NCI-H146 treated with DMSO at 0.1 percent for 48 hours (cell line): ENCODE measurements at regions not wholly inside any gene's neighbourhood (a gene's known extent, or its start where the extent isn't known, plus 50 kb on each side); places are given as distances from the start of the nearest gene placed in this dataset.
"Not testable (repeated sequence)": the region's sequence is repeated elsewhere in the genome, so short reads cannot be mapped to it uniquely, and the experiment has no call there.

Experiments used
- DNase-seq: peaks from one replicate; lab custom pipeline; 2025; ENCODE audit not compliant: unreplicated experiment; lab: John Stamatoyannopoulos, UW

DNA sequence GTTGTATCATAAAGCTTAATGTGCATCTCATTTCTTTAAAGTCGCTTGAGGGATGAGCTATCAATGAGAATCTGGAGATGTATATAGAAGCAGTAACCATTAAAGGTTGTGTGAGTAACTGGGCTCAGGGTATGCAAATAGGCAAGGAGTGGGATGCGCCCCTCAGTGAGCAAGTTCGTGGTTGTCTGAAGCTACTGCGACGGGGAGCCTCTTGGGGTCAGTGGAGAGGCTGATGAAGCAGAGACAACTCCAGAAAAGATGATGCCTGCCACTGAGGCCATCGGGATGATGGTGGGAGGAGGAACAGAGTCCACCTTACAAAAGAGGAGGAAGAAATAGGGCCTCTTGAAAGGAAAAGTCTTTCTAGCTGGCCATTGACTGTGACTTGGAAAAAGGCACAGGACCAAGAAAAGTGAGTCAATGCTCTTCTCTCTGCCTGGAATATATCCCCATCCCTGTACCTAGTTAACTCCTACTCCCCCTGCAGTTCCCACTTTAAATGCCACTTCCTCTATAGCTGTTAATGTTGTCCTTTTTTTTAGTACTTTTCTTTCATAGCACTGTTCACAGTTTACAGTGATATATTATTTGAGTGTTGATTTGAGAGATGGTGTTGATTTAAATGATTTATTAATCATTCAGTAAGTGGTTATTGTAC is 51.4 kb upstream of the LSM6 start:
- no peak for DNase-seq

DNA sequence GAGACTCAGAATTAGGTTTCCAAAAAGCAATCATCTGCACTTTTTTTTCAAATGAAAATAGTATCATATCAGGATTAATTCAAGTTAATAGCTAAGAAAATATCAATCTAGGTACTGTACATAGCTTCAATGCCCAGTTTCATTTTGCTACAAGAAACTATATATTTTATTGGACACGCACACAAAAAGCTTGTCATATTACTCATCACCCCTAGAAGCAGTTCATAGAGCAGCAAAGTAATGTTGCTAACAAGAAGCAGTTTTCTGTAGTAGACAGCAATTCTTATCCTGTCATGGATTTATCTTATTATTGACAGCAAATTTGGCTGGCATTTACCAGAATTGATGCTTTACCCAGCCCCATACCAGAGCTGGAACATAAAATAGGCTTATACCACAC is 52.3 kb upstream of the LSM6 start:
- DNase-seq: no peak

DNA sequence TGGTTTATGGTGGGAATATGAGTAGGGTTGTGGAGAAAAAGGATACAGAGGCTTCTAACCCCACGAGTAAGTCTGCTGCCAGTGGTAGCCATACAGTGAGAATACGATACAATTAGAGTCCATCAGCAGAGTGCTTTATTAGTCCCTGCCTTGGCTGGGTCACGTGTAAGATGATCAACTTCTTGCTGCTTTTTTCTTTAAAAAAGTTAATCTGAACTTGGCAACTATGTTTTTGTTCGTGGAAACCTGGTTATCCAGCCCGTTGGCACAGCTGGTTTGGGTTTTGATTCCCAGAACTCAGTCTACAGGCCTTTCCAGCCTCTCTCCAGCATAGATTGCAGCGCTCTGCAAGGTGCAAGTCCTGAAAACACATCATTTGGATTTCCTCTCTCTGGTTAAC is 53.1 kb upstream of the LSM6 start:
- no peak for DNase-seq

DNA sequence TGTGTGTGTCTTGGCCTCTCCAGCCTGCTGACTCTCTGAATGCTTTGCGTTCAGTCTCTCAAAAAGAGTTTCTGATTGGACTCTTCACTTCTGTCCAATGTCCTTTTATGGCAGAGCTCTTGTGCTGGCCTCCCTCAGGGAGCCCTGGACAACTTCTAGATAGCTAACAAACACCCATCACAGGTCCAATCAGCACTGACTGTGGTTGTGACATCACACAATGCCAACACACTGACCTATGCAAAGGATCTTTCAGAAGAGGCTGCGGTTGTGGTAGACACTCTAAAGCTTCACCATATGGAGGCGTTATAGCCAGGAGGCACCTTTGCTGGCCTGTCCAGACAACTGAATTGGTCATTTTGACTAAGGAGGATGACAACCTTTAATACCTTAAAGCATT is 53.8 kb upstream of the LSM6 start:
- no peak for DNase-seq

- DNase-seq: no peak
Measured at GRCh38 chr4:146119845-146120404, 55.6 kb upstream of the LSM6 start.

- no peak for DNase-seq
Measured at GRCh38 chr4:146114066-146114465, 61.5 kb upstream of the LSM6 start.

DNA sequence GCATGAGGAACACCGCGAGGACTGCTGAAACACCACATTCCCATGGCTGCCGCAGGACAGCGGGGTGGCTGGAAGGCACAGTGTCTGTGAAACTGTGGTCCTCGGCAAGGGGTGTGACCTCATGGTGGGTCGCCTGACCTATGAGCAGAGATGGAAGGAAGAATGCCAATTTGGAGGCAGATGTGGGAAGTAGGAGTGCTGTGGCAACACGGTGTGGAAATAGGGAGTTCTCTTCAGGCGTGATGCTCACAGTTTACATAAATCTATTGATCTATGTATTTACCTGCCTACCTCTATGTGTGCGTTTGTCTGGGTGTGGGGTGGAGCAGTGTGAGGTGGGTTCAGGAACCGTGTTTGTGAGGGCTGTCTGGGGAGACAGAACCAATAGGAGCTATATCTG is 62.3 kb upstream of the LSM6 start:
- DNase-seq: no peak

DNA sequence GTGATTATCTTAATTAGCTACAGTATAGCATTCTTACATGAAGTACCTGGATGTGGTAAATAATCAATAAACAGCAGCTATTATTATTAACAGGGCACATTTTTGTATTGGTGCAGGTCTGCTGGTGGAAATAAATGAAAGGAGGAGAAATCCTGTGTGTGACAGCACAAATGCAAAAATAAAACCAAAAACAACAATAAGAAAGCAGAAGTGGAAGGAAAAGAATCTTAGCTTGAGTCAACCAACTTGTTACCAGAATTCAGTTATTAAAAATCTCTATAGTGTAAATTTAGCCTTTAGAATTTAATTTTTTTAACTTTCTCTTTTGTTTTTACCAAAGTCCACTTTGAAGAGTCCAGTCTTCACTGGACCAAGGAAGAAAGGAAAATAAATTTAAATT is 63.1 kb upstream of the LSM6 start:
- no peak for DNase-seq

GRCh38 chr4:146110871-146111485 is 64.5 kb upstream of the LSM6 start:
- no peak for DNase-seq

DNA sequence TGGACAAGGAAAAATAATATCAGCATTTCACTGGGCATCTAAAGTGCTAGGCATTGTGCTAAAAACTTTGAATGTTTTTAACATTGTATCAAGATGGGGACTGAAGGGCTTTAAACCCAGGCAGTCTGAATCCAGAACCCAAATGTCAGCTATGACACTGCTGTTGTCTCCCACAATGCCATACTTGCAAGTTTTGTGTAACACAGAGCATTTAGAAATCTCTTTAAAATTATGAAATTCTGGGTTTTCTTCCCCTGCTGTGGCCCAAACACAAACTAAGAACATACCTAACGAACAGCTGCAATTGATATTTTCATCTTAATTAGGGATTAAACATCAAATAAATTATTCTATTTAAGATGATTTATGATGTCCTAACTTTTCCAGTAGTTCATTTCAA is 66.8 kb upstream of the LSM6 start:
- no peak for DNase-seq

DNA sequence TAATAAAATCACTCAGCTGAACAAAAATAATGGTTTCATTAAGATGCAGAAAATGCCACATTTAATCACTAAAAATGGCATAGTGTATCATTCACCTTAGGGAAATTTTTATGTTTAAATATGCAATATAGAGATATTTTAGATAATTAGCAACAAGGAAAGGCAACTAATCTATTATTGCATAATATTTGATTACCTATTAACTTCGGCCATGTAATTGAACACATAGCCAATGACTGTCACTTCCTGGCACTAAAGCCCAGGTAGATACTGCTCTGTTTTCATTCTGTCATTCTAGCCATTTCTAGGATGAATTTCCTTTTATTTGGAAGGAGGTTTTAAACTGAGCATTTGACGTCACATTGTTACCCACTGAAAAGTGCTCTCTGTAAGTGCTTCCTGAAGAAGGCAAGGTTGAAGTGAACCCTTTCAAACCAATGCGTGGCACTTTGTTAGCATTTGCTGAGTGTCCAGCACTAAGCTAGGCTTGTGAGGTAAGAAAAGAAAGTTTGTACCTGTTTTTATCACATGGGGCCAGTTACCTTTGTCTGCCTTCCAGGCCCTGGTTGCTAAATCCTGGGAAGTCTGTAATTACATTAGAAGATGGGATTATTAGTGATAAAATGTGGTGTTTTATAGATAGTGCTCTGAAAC is 67.8 kb upstream of the LSM6 start:
- no peak for DNase-seq

- no peak for DNase-seq
Measured at GRCh38 chr4:146105464-146105863, 70.1 kb upstream of the LSM6 start.

DNA sequence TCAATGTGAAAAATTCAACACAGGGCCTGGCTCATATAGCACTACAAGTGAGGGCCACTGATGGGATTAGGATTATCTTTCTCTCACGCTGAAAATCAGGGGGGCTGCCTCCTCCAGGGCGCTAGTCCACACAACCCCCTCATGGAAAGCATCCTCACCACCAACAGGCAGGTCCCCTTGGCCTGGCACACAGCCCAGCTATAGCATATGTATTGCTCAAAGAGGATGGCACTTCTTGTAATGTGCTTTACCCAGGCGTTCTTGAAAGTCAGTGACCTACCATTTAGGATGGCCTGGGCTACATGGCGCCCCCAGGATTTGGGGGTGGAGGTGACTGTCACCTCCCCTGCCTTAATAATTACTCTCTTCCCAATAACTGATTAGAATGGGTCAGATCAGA is 71.0 kb upstream of the LSM6 start:
- no peak for DNase-seq

- not testable (repeated sequence) for DNase-seq
Measured at GRCh38 chr4:146104052-146104451, 71.5 kb upstream of the LSM6 start.

GRCh38 chr4:146099585-146099984 is 75.9 kb upstream of the LSM6 start:
- DNase-seq: no peak

DNA sequence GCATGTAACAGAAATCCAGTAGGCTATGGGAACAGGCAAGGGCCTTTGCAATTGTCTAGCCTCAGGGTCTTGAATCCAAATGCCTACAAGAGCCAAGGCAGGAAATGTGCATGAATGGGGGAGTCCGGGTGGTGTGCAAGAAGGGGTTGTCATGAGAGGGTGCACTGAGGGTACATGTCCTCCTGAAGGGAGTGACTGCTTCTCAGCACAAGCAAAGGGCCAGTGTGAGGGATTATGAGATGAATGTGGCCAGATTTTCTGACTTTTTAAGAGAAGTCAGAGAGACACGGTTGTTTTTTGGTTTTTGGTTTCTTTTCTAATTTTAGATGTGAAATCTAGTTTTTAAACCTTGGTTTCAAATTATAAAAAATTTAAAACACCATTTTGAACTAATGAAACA is 76.5 kb upstream of the LSM6 start:
- DNase-seq: no peak

DNA sequence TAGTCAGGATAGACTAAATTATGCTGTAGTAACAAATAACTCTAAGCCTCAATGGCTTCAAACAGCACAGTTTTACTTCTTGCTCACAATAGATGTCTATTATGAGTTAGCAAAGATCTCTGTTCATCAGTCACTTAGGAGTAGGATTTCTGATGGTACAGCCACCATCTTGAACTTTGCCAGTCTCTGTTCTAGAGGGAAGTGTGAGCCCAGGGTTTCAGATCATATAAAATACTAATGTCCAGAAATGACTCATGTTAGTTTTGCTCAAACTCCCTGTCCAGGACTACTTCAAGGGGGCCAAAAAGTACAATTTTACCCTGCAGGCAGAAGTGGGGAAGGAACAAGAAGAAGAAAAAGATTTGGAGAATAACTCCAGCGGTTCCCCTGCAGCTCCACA is 77.1 kb upstream of the LSM6 start:
- DNase-seq: no peak

DNA sequence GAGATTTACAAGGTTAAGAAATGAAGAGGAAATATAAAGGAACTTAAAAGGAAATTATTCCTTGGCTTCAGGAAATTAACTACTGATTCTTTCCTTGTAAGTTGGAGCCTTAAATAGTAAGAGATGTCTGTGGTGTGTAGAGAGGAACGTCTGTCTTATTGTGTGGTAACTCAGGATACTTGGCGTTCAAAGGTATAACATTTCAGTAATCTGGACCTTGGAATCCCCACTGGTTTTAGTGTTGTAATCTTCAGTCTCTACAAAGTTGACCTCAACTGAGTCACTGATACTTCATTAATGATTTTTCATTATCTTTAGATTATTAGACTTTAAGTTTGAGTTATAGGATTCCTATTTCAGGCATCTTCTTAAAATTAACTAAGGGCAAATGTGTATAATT is 79.1 kb upstream of the LSM6 start:
- no peak for DNase-seq

GRCh38 chr4:146095860-146096259 is 79.7 kb upstream of the LSM6 start:
- DNase-seq: no peak

GRCh38 chr4:146095091-146095690 is 80.3 kb upstream of the LSM6 start:
- no peak for DNase-seq

- DNase-seq: no peak
Measured at GRCh38 chr4:146088690-146089089, 86.8 kb upstream of the LSM6 start.

DNA sequence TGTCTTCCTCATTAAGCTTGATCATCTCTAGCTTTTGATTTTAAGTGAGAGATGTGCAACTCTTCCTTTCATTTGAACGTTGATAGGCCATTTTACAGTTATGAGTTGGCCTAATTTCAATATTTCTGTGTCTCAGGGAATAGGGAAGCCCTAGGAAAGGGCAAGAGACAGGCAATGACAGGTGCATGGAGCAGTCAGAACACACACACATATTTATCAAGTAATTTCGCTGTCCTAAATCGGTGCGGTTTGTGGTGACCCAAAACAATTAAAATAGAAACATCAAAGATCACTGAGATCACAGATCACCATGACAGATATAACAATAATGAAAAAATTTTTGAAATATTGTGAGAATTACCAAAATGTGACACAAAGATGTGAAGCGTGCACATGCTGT is 87.7 kb upstream of the LSM6 start:
- no peak for DNase-seq
